Ovary (tissue), 7 donors: ENCODE measurements at regions not wholly inside any gene's neighbourhood (a gene's known extent, or its start where the extent isn't known, plus 50 kb on each side); places are given as distances from the start of the nearest gene placed in this dataset.
"Not testable (repeated sequence)": the region's sequence is repeated elsewhere in the genome, so short reads cannot be mapped to it uniquely, and the experiment has no call there.

Experiments
- DNase-seq, 5 donors: peaks; one replicate each; pipeline ENCODE4 v3.0.0-alpha.2; 2019 to 2020
- H3K27ac ChIP-seq, 2 donors: fragments of 200-600 bp; one replicate each; pipeline versions ENCODE4 v1.5.1 to v1.8.0; 2019 to 2022
- H3K27me3 ChIP-seq: fragments of 200-600 bp; one replicate; pipeline ENCODE4 v1.8.0; 2022
- H3K36me3 ChIP-seq: fragments of 200-600 bp; sonication (generic); one replicate; pipeline ENCODE4 v1.5.1; 2019
- H3K4me1 ChIP-seq: one replicate; pipeline ENCODE4 v1.8.1; 2013; ENCODE audit warnings: mild to moderate bottlenecking, moderate library complexity; ENCODE audit not compliant: insufficient read depth
- H3K4me3 ChIP-seq: fragments of 200-600 bp; sonication (generic); one replicate; pipeline ENCODE4 v1.5.1; 2017
- H3K9me3 ChIP-seq, 2 donors: fragments of 200-600 bp in 1 of 2; sonication (generic) in 1 of 2; one replicate each; pipeline versions ENCODE4 v1.5.1 to v1.8.1; 2013 to 2019; ENCODE audit warnings: mild to moderate bottlenecking in 1 of 2, moderate library complexity in 1 of 2
- EP300 ChIP-seq: sonication (generic); formaldehyde crosslinking; IDR thresholded peaks from one replicate; pipeline ENCODE4 v1.6.1; 2017; ENCODE audit warnings: antibody characterized with exemption
- POLR2A ChIP-seq: fragments of 450-650 bp; IDR thresholded peaks from one replicate; pipeline ENCODE4 v1.6.1; 2017; ENCODE audit warnings: antibody characterized with exemption, mild to moderate bottlenecking, moderate library complexity
- WGBS, 3 donors: extraction: QIAGEN DNeasy Blood & Tissue Kit in 1 of 3; methylation state at CpG; one replicate each; pipeline versions ENCODE4 v1.1.5 to v1.1.7; 2013 to 2017; 5-methylcytosine and 5-hydroxymethylcytosine counted together
- intact Hi-C, 4 donors: fragments of 100-400 bp; cut with DNase I; formaldehyde crosslinking; loops; one replicate each; pipeline versions ENCODE4 v1.11.0 to v1.15.1; 2022 to 2023
- TF ChIP-seq, protein P1 (sequence below), 3 donors: fragments of 450-650 bp in 2 of 3; fragments of 200-600 bp in 1 of 3; IDR thresholded peaks; one replicate each; pipeline versions ENCODE4 v1.5.1 to v1.8.0; 2016 to 2022; ENCODE audit warnings: antibody characterized with exemption in 3 of 3, mild to moderate bottlenecking in 1 of 3
- donor health status: DM: no; HTN: no; CAD: no; lungs with moderate emphysema.
- donor health status: DM: no; HTN: no; CAD: no.
- donor health status: Bipolar disorder and iron deficiency.
- donor health status: DM: no; HTN: no; CAD: no.
- donor health status: DM: yes; HTN: yes; CAD: no.

DNA sequence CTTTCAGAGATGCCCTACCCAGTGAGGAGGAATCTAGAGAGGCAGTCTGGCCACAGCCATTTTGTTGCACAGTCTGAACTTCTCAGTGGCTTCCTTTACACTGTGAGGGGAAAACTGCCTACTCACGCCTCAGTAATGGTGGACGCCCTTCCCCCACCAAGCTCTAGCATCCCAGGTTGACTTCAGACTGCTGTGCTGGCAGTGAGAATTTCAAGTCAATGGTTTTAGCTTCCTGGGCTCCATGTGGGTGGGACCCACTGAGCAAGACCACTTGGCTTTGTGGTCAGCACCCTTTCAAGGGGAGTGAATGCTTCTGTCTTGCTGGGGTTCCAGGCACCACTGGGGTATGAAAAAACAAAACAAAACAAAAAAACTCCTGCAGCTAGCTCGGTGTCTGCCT is 663.2 kb upstream of the ZNF385D start:
- H3K4me3 ChIP-seq = no peak overlapping the region
- H3K27ac ChIP-seq = no peak overlapping the region
- no peaks in the 10 kb centered on the region for H3K36me3 ChIP-seq
- TF ChIP-seq EP300 (no peak), POLR2A (no peak)
- TF ChIP-seq, protein P1, sequence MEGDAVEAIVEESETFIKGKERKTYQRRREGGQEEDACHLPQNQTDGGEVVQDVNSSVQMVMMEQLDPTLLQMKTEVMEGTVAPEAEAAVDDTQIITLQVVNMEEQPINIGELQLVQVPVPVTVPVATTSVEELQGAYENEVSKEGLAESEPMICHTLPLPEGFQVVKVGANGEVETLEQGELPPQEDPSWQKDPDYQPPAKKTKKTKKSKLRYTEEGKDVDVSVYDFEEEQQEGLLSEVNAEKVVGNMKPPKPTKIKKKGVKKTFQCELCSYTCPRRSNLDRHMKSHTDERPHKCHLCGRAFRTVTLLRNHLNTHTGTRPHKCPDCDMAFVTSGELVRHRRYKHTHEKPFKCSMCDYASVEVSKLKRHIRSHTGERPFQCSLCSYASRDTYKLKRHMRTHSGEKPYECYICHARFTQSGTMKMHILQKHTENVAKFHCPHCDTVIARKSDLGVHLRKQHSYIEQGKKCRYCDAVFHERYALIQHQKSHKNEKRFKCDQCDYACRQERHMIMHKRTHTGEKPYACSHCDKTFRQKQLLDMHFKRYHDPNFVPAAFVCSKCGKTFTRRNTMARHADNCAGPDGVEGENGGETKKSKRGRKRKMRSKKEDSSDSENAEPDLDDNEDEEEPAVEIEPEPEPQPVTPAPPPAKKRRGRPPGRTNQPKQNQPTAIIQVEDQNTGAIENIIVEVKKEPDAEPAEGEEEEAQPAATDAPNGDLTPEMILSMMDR (IDR thresholded peaks at IDR 0.05) = no peak
- DNase-seq = no peak
- H3K27me3 ChIP-seq = no peaks in the 10 kb centered on the region
- intact Hi-C loops = no loop called here
- H3K9me3 ChIP-seq = no peaks in the 10 kb centered on the region
- no peaks in the 10 kb centered on the region for H3K4me1 ChIP-seq
- 66 to 87% (median 68%) methylated on average over 3 of the region's 3 CpGs for WGBS, 3 donors

DNA sequence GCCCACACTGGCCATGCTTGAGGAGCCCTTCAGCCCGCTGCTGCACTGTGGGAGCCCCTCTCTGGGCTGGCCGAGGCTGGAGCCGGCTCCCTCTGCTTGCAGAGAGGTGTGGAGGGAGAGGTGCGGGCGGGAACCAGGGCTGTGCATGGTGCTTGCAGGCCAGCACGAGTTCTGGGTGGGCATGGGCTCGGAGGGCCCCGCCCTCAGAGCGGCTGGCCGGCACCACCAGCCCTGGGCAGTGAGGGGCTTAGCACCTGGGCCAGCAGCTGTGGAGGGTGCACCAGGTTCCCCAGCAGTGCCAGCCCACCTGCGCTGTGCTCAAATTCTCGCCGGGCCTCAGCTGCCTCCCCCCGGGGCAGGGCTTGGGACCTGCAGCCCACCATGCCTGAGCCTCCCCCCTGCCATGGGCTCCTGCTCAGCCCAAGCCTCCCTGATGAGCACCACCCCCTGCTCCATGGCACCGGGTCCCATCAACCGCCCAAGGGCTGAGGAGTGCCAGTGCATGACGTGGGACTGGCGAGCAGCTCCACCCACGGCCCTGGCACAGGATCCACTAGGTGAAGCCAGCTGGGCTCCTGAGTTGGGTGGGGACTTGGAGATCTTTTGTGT is 665.9 kb upstream of the ZNF385D start:
- DNase-seq, H3K36me3 ChIP-seq, H3K27me3 ChIP-seq, H3K27ac ChIP-seq, intact Hi-C loops, H3K9me3 ChIP-seq, H3K4me3 ChIP-seq, H3K4me1 ChIP-seq: not testable (repeated sequence)
- whole genome bisulfite sequencing, 3 donors = 72 to 87% (median 85%) methylated on average over 19 of the region's 19 CpGs

DNA sequence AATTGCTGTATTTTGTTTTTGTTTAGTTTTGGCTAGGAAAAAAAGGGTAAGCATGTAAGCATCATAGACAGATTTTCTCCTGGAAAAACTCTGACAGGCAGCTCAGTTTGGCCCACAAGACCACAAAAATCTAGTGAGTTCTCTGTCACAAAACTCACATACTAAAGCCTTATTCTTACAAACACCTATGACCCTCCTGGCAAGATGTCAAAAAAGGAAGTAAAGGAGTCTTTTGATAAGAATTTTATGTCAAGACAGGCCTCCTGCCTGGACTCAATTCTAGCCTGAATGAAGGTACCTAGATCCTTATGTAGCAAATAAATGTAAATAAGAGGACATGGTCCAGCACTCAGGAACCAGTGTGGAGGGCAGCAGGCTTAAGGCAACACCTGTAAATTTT is 668.3 kb upstream of the ZNF385D start:
- TF ChIP-seq POLR2A (no peak), EP300 (no peak)
- TF ChIP-seq, protein P1 (IDR thresholded peaks at IDR 0.05) = no peak
- no peaks in the 10 kb centered on the region for H3K4me1 ChIP-seq
- no peak overlapping the region for H3K4me3 ChIP-seq
- H3K9me3 ChIP-seq = no peaks in the 10 kb centered on the region
- H3K27ac ChIP-seq = no peak overlapping the region
- no peaks in the 10 kb centered on the region for H3K27me3 ChIP-seq
- H3K36me3 ChIP-seq = no peaks in the 10 kb centered on the region
- intact Hi-C loops = no loop called here
- DNase-seq = no peak

DNA sequence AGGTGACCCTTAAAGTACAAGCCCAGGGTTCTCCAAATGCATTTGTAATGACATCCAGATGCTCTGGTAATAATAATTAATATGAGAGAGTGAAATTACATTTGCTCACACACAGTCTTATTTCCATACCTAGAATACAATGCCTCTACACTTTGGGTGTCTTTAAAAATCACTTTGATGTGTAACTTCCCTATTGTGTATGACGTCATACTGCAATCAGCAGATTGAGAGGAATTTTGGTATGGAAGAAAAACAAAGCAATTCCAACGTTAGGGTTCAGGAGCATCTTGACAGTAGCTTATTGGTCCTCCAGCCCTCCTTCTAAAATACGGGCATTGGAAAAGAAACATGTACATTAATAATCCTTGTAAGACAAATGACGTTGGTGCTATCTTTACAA is 670.6 kb upstream of the ZNF385D start:
- no peaks in the 10 kb centered on the region for H3K36me3 ChIP-seq
- WGBS, 3 donors = 21 to 39% (median 25%) methylated on average over 4 of the region's 4 CpGs
- DNase-seq = no peak
- intact Hi-C loops = no loop called here
- no peaks in the 10 kb centered on the region for H3K4me1 ChIP-seq
- no peak overlapping the region for H3K4me3 ChIP-seq
- TF ChIP-seq, protein P1 (IDR thresholded peaks at IDR 0.05) = no peak
- TF ChIP-seq EP300 = no peak
- TF ChIP-seq POLR2A = no peak
- no peaks in the 10 kb centered on the region for H3K9me3 ChIP-seq
- no peak overlapping the region for H3K27ac ChIP-seq
- no peaks in the 10 kb centered on the region for H3K27me3 ChIP-seq

DNA sequence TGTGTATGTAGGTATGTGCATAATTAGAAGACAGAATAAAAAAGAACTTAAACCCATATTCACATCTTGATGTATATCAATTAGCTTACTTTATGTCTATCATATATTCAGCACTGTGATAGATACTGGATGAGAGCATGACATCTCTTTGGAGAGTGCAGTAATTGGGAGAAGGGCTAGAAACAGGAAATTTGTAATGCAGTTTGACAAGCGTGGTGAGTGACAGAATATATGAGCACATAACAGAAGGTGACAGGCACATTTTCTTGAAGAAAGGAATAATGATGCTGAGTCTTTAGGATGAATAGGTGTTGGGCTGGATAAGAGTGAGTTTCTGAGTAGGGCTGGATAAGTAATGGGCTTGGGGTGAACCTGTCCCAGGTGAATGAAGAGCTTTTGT is 680.3 kb upstream of the ZNF385D start:
- Histone ChIP-seq H3K4me1 (no peaks in the 10 kb centered on the region), H3K27me3 (no peaks in the 10 kb centered on the region), H3K36me3 (no peaks in the 10 kb centered on the region), H3K27ac (no peak overlapping the region), H3K4me3 (no peak overlapping the region), H3K9me3 (no peaks in the 10 kb centered on the region)
- no peak for DNase-seq
- WGBS, 3 donors = 88 to 96% (median 93%) methylated on average over 1 of the region's 1 CpG
- TF ChIP-seq EP300 (no peak), POLR2A (no peak)
- TF ChIP-seq, protein P1 (IDR thresholded peaks at IDR 0.05) = no peak
- intact Hi-C loops = no loop called here
